Activated naive CD4-positive, alpha-beta T cell treated with anti-CD3 and anti-CD28 coated beads, Interleukin-2, amount 50 U/mL, for 72 hours (primary cell): ENCODE measurements at regions not wholly inside any gene's neighbourhood (a gene's known extent, or its start where the extent isn't known, plus 50 kb on each side); places are given as distances from the start of the nearest gene placed in this dataset.
A peak's percentile ranks its signal among the peaks of the same experiment; 100 is the strongest.
"Not testable (repeated sequence)": the region's sequence is repeated elsewhere in the genome, so short reads cannot be mapped to it uniquely, and the experiment has no call there.

ENCODE experiments used
- ATAC-seq, 2 donors: fragments of 150-1000 bp; cut with Tn5 transposase; 2 replicates each; pipeline ENCODE4 v1.10.0; 2021; ENCODE audit warnings: mild to moderate bottlenecking in 2 of 2, moderate library complexity in 2 of 2
- DNase-seq, 2 donors: peaks; one replicate each; pipeline ENCODE4 v3.0.0; 2021 to 2022; ENCODE audit warnings: low spot score in 2 of 2
- H3K27ac Mint-ChIP-seq, 2 donors: one replicate each; pipeline ENCODE4 v1.8.0; 2022; ENCODE audit warnings: mild to moderate bottlenecking in 2 of 2, mixed read lengths in 2 of 2
- H3K36me3 Mint-ChIP-seq, 2 donors: one replicate each; pipeline ENCODE4 v1.8.0; 2022; ENCODE audit warnings: mixed read lengths in 2 of 2
- H3K9me3 Mint-ChIP-seq, 2 donors: one replicate each; pipeline ENCODE4 v1.8.0; 2022; ENCODE audit warnings: mixed read lengths in 2 of 2

GRCh38 chr4:14916554-14917297, 85.6 kb upstream of the CPEB2 start:
- Mint-ChIP-seq H3K36me3 (no peaks in the 10 kb centered on the region), H3K27ac (no peak overlapping the region), H3K9me3 (peaks cover 0 to 3% of the 10 kb centered on the region in 2 donors)
- ATAC-seq (no peak), DNase-seq (no peak)

- peaks cover 0 to 3% of the 10 kb centered on the region in 2 donors for H3K9me3 Mint-ChIP-seq
Measured at GRCh38 chr4:14917298-14917633, 85.0 kb upstream of the CPEB2 start.

GRCh38 chr4:14918336-14918735, 83.9 kb upstream of the CPEB2 start:
- ATAC-seq (no peak), DNase-seq (no peak)
- Mint-ChIP-seq H3K36me3 (no peaks in the 10 kb centered on the region), H3K27ac (no peak overlapping the region), H3K9me3 (no peaks in the 10 kb centered on the region)

More at GRCh38 chr4:14917298-14917633, 85.0 kb upstream of the CPEB2 start:
- no peak overlapping the region for H3K27ac Mint-ChIP-seq
- DNase-seq: no peak
- ATAC-seq: no peak
- H3K36me3 Mint-ChIP-seq: no peaks in the 10 kb centered on the region

- Mint-ChIP-seq H3K9me3 (no peaks in the 10 kb centered on the region), H3K27ac (no peak overlapping the region), H3K36me3 (no peaks in the 10 kb centered on the region)
- ATAC-seq (no peak), DNase-seq (no peak)
Measured at GRCh38 chr4:14919785-14920184, 82.5 kb upstream of the CPEB2 start.

GRCh38 chr4:14920237-14920636, 82.0 kb upstream of the CPEB2 start:
- ATAC-seq: peak; percentile 3 to 6
- no peak for DNase-seq
- no peaks in the 10 kb centered on the region for H3K36me3 Mint-ChIP-seq
- H3K27ac Mint-ChIP-seq: no peak overlapping the region
- H3K9me3 Mint-ChIP-seq: no peaks in the 10 kb centered on the region

- DNase-seq (peak in 1 of 2 donors; percentile 5), ATAC-seq (peak; percentile 72)
- Mint-ChIP-seq H3K27ac (no peak overlapping the region), H3K36me3 (no peaks in the 10 kb centered on the region), H3K9me3 (no peaks in the 10 kb centered on the region)
Measured at GRCh38 chr4:14920759-14921320, 81.4 kb upstream of the CPEB2 start.

- DNase-seq, H3K9me3 Mint-ChIP-seq, H3K27ac Mint-ChIP-seq, H3K36me3 Mint-ChIP-seq: not testable (repeated sequence)
- peak in 1 of 2 donors; percentile 40 for ATAC-seq
Measured at GRCh38 chr4:14921781-14922180, 80.5 kb upstream of the CPEB2 start.

GRCh38 chr4:14924076-14924811, 78.0 kb upstream of the CPEB2 start:
- ATAC-seq: peak; percentile 46 to 63
- Mint-ChIP-seq H3K27ac (no peak overlapping the region), H3K9me3 (no peaks in the 10 kb centered on the region)

GRCh38 chr4:14924812-14925344, 77.4 kb upstream of the CPEB2 start:
- Mint-ChIP-seq H3K9me3 (no peaks in the 10 kb centered on the region), H3K36me3 (no peaks in the 10 kb centered on the region), H3K27ac (no peak overlapping the region)
- peak; percentile 18 to 61 for ATAC-seq
- DNase-seq: no peak

More at GRCh38 chr4:14924076-14924811, 78.0 kb upstream of the CPEB2 start:
- DNase-seq: no peak
- no peaks in the 10 kb centered on the region for H3K36me3 Mint-ChIP-seq

- peak in 1 of 2 donors; percentile 1 for ATAC-seq
- Mint-ChIP-seq H3K36me3 (no peaks in the 10 kb centered on the region), H3K27ac (no peak overlapping the region), H3K9me3 (no peaks in the 10 kb centered on the region)
- DNase-seq: no peak
Measured at GRCh38 chr4:14925471-14925870, 76.8 kb upstream of the CPEB2 start.

GRCh38 chr4:14926368-14926767, 75.9 kb upstream of the CPEB2 start:
- H3K27ac Mint-ChIP-seq: no peak overlapping the region
- no peak for ATAC-seq

GRCh38 chr4:14928035-14928434, 74.2 kb upstream of the CPEB2 start:
- Mint-ChIP-seq H3K9me3 (no peaks in the 10 kb centered on the region), H3K36me3 (no peaks in the 10 kb centered on the region), H3K27ac (no peak overlapping the region)
- DNase-seq (no peak), ATAC-seq (no peak)

More at GRCh38 chr4:14926368-14926767, 75.9 kb upstream of the CPEB2 start:
- Mint-ChIP-seq H3K9me3 (no peaks in the 10 kb centered on the region), H3K36me3 (no peaks in the 10 kb centered on the region)
- no peak for DNase-seq

- no peaks in the 10 kb centered on the region for H3K9me3 Mint-ChIP-seq
- no peak overlapping the region for H3K27ac Mint-ChIP-seq
- H3K36me3 Mint-ChIP-seq: no peaks in the 10 kb centered on the region
- no peak for ATAC-seq
- DNase-seq: no peak
Measured at GRCh38 chr4:14929669-14930068, 72.6 kb upstream of the CPEB2 start.

- no peaks in the 10 kb centered on the region for H3K36me3 Mint-ChIP-seq
- H3K9me3 Mint-ChIP-seq: no peaks in the 10 kb centered on the region
Measured at GRCh38 chr4:14934704-14935390, 67.4 kb upstream of the CPEB2 start.

GRCh38 chr4:14943749-14944148, 58.5 kb upstream of the CPEB2 start:
- H3K27ac Mint-ChIP-seq: no peak overlapping the region
- no peak for ATAC-seq
- H3K9me3 Mint-ChIP-seq: no peaks in the 10 kb centered on the region
- DNase-seq: no peak
- H3K36me3 Mint-ChIP-seq: no peaks in the 10 kb centered on the region

More at GRCh38 chr4:14934704-14935390, 67.4 kb upstream of the CPEB2 start:
- no peak for ATAC-seq
- DNase-seq: no peak
- no peak overlapping the region for H3K27ac Mint-ChIP-seq

GRCh38 chr4:14952352-14952751, 49.9 kb upstream of the CPEB2 start:
- no peaks in the 10 kb centered on the region for H3K36me3 Mint-ChIP-seq
- ATAC-seq: no peak
- no peaks in the 10 kb centered on the region for H3K9me3 Mint-ChIP-seq
- DNase-seq: no peak
- no peak overlapping the region for H3K27ac Mint-ChIP-seq
